HEK293 (cell line): ENCODE measurements at regions not wholly inside any gene's neighbourhood (a gene's known extent, or its start where the extent isn't known, plus 50 kb on each side); places are given as distances from the start of the nearest gene placed in this dataset.

Experiments
- BCL11A ChIP-seq: fragments of 450-650 bp; formaldehyde crosslinking; IDR thresholded peaks from 2 replicates; pipeline ENCODE4 v1.5.1; 2016; ENCODE audit warnings: low read depth, missing biosample characterization, missing genetic modification characterization
- KLF8 ChIP-seq: fragments of 450-650 bp; formaldehyde crosslinking; IDR thresholded peaks from 2 replicates; pipeline ENCODE4 v1.5.1; 2016; ENCODE audit warnings: missing biosample characterization, missing genetic modification characterization
- MYNN ChIP-seq: fragments of 450-650 bp; formaldehyde crosslinking; IDR thresholded peaks from 2 replicates; pipeline ENCODE4 v1.5.1; 2016; ENCODE audit warnings: missing biosample characterization, missing genetic modification characterization, borderline replicate concordance
- PRDM4 ChIP-seq: fragments of 450-650 bp; formaldehyde crosslinking; IDR thresholded peaks from 2 replicates; pipeline ENCODE4 v1.5.1; 2017; ENCODE audit warnings: missing biosample characterization, missing genetic modification characterization
- YY1 ChIP-seq: fragments of 450-650 bp; formaldehyde crosslinking; IDR thresholded peaks from 2 replicates; pipeline ENCODE4 v1.5.1; 2018; ENCODE audit warnings: missing biosample characterization, missing genetic modification characterization
- ZBTB6 ChIP-seq: fragments of 450-650 bp; formaldehyde crosslinking; IDR thresholded peaks from 2 replicates; pipeline ENCODE4 v1.5.1; 2017; ENCODE audit warnings: missing biosample characterization, missing genetic modification characterization
- ZFP41 ChIP-seq: fragments of 450-650 bp; formaldehyde crosslinking; IDR thresholded peaks from 2 replicates; pipeline ENCODE4 v1.5.1; 2016; ENCODE audit warnings: missing biosample characterization, missing genetic modification characterization, borderline replicate concordance
- ZNF610 ChIP-seq: fragments of 450-650 bp; formaldehyde crosslinking; IDR thresholded peaks from 2 replicates; pipeline ENCODE4 v1.5.1; 2016; ENCODE audit warnings: missing biosample characterization, missing genetic modification characterization, borderline replicate concordance
- ZNF629 ChIP-seq: fragments of 450-650 bp; formaldehyde crosslinking; IDR thresholded peaks from 2 replicates; pipeline ENCODE4 v1.5.1; 2017; ENCODE audit warnings: missing biosample characterization, missing genetic modification characterization
- TF ChIP-seq, protein P1 (sequence below): fragments of 450-650 bp; formaldehyde crosslinking; IDR thresholded peaks from 2 replicates; pipeline ENCODE4 v1.5.1; 2016; ENCODE audit warnings: missing biosample characterization, missing genetic modification characterization
- TF ChIP-seq, protein P2 (sequence below): fragments of 450-650 bp; formaldehyde crosslinking; IDR thresholded peaks from 2 replicates; pipeline ENCODE4 v1.5.1; 2016; ENCODE audit warnings: missing biosample characterization, missing genetic modification characterization, low read depth
- TF ChIP-seq, protein P3 (sequence below): fragments of 450-650 bp; formaldehyde crosslinking; IDR thresholded peaks from 2 replicates; pipeline ENCODE4 v1.5.1; 2016; ENCODE audit warnings: missing biosample characterization, missing genetic modification characterization
- TF ChIP-seq, protein P4 (sequence below): fragments of 450-650 bp; formaldehyde crosslinking; IDR thresholded peaks from 2 replicates; pipeline ENCODE4 v1.5.1; 2017; ENCODE audit warnings: missing biosample characterization, missing genetic modification characterization
- TF ChIP-seq, protein P5 (sequence below): fragments of 450-650 bp; formaldehyde crosslinking; IDR thresholded peaks from 2 replicates; pipeline ENCODE4 v1.5.1; 2016; ENCODE audit warnings: missing biosample characterization, missing genetic modification characterization, low read depth

DNA sequence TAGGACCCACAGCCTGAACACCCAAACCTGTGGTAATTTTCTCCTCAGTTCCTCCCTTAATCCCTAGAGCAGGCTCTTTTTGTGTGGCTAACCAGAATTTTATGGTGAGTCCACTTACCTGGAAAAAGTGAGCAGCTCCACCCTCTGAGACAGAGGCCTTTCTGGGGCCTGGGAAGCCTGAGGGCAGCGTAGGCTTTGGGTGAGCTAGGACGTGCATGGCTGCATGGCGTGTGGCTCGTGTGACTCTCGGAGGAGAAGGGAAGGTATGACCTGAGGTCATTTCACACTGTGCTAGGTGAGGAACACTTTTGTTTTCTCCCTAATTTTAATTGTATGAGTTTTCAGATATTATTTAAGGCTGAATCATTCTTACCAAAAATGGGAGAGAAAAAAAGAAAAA lies 73.5 kb upstream of the DYNAP start:
- TF ChIP-seq MYNN (tag by site-specific recombination) (no peak), YY1 (tag by site-specific recombination) (no peak), ZBTB6 (no peak), PRDM4 (tag by site-specific recombination) (no peak), ZNF629 (tag by site-specific recombination) (no peak), ZNF610 (tag by site-specific recombination) (no peak), ZFP41 (tag by site-specific recombination) (no peak), BCL11A (no peak), KLF8 (no peak)
- TF ChIP-seq, protein P1, sequence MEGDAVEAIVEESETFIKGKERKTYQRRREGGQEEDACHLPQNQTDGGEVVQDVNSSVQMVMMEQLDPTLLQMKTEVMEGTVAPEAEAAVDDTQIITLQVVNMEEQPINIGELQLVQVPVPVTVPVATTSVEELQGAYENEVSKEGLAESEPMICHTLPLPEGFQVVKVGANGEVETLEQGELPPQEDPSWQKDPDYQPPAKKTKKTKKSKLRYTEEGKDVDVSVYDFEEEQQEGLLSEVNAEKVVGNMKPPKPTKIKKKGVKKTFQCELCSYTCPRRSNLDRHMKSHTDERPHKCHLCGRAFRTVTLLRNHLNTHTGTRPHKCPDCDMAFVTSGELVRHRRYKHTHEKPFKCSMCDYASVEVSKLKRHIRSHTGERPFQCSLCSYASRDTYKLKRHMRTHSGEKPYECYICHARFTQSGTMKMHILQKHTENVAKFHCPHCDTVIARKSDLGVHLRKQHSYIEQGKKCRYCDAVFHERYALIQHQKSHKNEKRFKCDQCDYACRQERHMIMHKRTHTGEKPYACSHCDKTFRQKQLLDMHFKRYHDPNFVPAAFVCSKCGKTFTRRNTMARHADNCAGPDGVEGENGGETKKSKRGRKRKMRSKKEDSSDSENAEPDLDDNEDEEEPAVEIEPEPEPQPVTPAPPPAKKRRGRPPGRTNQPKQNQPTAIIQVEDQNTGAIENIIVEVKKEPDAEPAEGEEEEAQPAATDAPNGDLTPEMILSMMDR (tag by site-specific recombination), result no peak
- TF ChIP-seq, protein P2, sequence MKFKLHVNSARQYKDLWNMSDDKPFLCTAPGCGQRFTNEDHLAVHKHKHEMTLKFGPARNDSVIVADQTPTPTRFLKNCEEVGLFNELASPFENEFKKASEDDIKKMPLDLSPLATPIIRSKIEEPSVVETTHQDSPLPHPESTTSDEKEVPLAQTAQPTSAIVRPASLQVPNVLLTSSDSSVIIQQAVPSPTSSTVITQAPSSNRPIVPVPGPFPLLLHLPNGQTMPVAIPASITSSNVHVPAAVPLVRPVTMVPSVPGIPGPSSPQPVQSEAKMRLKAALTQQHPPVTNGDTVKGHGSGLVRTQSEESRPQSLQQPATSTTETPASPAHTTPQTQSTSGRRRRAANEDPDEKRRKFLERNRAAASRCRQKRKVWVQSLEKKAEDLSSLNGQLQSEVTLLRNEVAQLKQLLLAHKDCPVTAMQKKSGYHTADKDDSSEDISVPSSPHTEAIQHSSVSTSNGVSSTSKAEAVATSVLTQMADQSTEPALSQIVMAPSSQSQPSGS, result no peak
- TF ChIP-seq, protein P3, sequence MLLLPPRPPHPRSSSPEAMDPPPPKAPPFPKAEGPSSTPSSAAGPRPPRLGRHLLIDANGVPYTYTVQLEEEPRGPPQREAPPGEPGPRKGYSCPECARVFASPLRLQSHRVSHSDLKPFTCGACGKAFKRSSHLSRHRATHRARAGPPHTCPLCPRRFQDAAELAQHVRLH (tag by site-specific recombination), result no peak
- TF ChIP-seq, protein P4, sequence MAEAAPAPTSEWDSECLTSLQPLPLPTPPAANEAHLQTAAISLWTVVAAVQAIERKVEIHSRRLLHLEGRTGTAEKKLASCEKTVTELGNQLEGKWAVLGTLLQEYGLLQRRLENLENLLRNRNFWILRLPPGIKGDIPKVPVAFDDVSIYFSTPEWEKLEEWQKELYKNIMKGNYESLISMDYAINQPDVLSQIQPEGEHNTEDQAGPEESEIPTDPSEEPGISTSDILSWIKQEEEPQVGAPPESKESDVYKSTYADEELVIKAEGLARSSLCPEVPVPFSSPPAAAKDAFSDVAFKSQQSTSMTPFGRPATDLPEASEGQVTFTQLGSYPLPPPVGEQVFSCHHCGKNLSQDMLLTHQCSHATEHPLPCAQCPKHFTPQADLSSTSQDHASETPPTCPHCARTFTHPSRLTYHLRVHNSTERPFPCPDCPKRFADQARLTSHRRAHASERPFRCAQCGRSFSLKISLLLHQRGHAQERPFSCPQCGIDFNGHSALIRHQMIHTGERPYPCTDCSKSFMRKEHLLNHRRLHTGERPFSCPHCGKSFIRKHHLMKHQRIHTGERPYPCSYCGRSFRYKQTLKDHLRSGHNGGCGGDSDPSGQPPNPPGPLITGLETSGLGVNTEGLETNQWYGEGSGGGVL, result no peak
- TF ChIP-seq, protein P5, sequence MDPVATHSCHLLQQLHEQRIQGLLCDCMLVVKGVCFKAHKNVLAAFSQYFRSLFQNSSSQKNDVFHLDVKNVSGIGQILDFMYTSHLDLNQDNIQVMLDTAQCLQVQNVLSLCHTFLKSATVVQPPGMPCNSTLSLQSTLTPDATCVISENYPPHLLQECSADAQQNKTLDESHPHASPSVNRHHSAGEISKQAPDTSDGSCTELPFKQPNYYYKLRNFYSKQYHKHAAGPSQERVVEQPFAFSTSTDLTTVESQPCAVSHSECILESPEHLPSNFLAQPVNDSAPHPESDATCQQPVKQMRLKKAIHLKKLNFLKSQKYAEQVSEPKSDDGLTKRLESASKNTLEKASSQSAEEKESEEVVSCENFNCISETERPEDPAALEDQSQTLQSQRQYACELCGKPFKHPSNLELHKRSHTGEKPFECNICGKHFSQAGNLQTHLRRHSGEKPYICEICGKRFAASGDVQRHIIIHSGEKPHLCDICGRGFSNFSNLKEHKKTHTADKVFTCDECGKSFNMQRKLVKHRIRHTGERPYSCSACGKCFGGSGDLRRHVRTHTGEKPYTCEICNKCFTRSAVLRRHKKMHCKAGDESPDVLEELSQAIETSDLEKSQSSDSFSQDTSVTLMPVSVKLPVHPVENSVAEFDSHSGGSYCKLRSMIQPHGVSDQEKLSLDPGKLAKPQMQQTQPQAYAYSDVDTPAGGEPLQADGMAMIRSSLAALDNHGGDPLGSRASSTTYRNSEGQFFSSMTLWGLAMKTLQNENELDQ, result no peak
